Ovary (tissue), 3 donors: ENCODE measurements at regions not wholly inside any gene's neighbourhood (a gene's known extent, or its start where the extent isn't known, plus 50 kb on each side); places are given as distances from the start of the nearest gene placed in this dataset.

ENCODE experiments used
- CTCF ChIP-seq, 3 donors: fragments of 450-650 bp in 2 of 3; fragments of 200-600 bp in 1 of 3; IDR thresholded peaks; one replicate each; pipeline versions ENCODE4 v1.5.1 to v1.8.0; 2016 to 2022; ENCODE audit warnings: antibody characterized with exemption in 3 of 3, mild to moderate bottlenecking in 1 of 3
- EP300 ChIP-seq: sonication (generic); formaldehyde crosslinking; IDR thresholded peaks from one replicate; pipeline ENCODE4 v1.6.1; 2017; ENCODE audit warnings: antibody characterized with exemption
- POLR2A ChIP-seq: fragments of 450-650 bp; IDR thresholded peaks from one replicate; pipeline ENCODE4 v1.6.1; 2017; ENCODE audit warnings: antibody characterized with exemption, mild to moderate bottlenecking, moderate library complexity
- donor health status: DM: no; HTN: no; CAD: no.

- TF ChIP-seq CTCF (IDR thresholded peaks at IDR 0.05) (no peak), POLR2A (no peak), EP300 (no peak)
Measured at GRCh38 chr10:110375121-110375520, 70.4 kb upstream of the SMNDC1 start.
